Fibroblast of lung (primary cell): ENCODE measurements at regions not wholly inside any gene's neighbourhood (a gene's known extent, or its start where the extent isn't known, plus 50 kb on each side); places are given as distances from the start of the nearest gene placed in this dataset.

Experiments
- DNase-seq, 2 donors: peaks; one replicate each; pipeline versions ENCODE4 v3.0.0 to v3.0.0-alpha.2; 2010; ENCODE audit warnings: low read depth in 2 of 2
- H2AFZ ChIP-seq: 2 replicates; pipeline ENCODE4 v1.5.1; 2012; ENCODE audit warnings: low read length, control low read depth, inconsistent platforms
- H3K27ac ChIP-seq: 2 replicates; pipeline ENCODE4 v1.5.1; 2011; ENCODE audit warnings: low read length, control low read depth; ENCODE audit not compliant: insufficient read depth
- H3K27me3 ChIP-seq: 2 replicates; pipeline ENCODE4 v1.5.1; 2011; ENCODE audit warnings: mild to moderate bottlenecking, low read length; ENCODE audit not compliant: control insufficient read depth, insufficient read depth
- H3K36me3 ChIP-seq: 2 replicates; pipeline ENCODE4 v1.5.1; 2011; ENCODE audit warnings: low read length; ENCODE audit not compliant: control insufficient read depth, insufficient read depth
- H3K4me1 ChIP-seq: 2 replicates; pipeline ENCODE4 v1.5.1; 2011; ENCODE audit warnings: low read length; ENCODE audit not compliant: control insufficient read depth, insufficient read depth; ENCODE audit errors: extremely low read depth
- H3K4me2 ChIP-seq: 2 replicates; pipeline ENCODE4 v1.5.1; 2011; ENCODE audit warnings: low read length, control low read depth; ENCODE audit not compliant: insufficient read depth; ENCODE audit errors: extremely low read depth
- H3K4me3 ChIP-seq, 4 experiments: fragments of 200-600 bp in 1 of 4; sonication (generic) in 1 of 4; replicated peaks in 1 of 4; 2 replicates each; pipeline ENCODE4 v1.5.1; 2011 to 2016; ENCODE audit warnings: low read length in 4 of 4, low read depth in 3 of 4, mild to moderate bottlenecking in 3 of 4, control low read depth in 2 of 4, inconsistent platforms in 1 of 4, mixed read lengths in 1 of 4; ENCODE audit not compliant: insufficient read depth in 1 of 4; ENCODE audit errors: control extremely low read depth in 1 of 4
- H3K79me2 ChIP-seq: 2 replicates; pipeline ENCODE4 v1.5.1; 2012; ENCODE audit warnings: mild to moderate bottlenecking, low read length, inconsistent platforms; ENCODE audit not compliant: control insufficient read depth, insufficient read depth
- H3K9ac ChIP-seq: 2 replicates; pipeline ENCODE4 v1.5.1; 2011; ENCODE audit warnings: mild to moderate bottlenecking, low read length, control low read depth; ENCODE audit not compliant: insufficient read depth
- H3K9me3 ChIP-seq: 2 replicates; pipeline ENCODE4 v1.5.1; 2012; ENCODE audit warnings: low read depth, low read length; ENCODE audit not compliant: control insufficient read depth, insufficient read depth
- H4K20me1 ChIP-seq: 2 replicates; pipeline ENCODE4 v1.5.1; 2011; ENCODE audit warnings: low read length; ENCODE audit not compliant: control insufficient read depth, insufficient read depth; ENCODE audit errors: extremely low read depth
- CTCF ChIP-seq, 2 donors: IDR thresholded peaks in 1 of 2; conservative IDR thresholded peaks in 1 of 2; 1 replicate in 1 of 2; 2 replicates in 1 of 2; pipeline ENCODE4 v1.5.1; 2011 to 2012; ENCODE audit warnings: low read length in 2 of 2, control low read depth in 1 of 2, inconsistent platforms in 1 of 2, low read depth in 1 of 2, mild to moderate bottlenecking in 1 of 2
- EZH2 ChIP-seq: IDR thresholded peaks from 2 replicates; pipeline ENCODE4 v1.5.1; 2012; ENCODE audit warnings: low read length, control low read depth, mild to moderate bottlenecking; ENCODE audit errors: missing control alignments

- H3K4me3 ChIP-seq = no peak overlapping the region
- no peak for DNase-seq
- no peak overlapping the region for H3K4me2 ChIP-seq
- TF ChIP-seq EZH2 = no peak
- no peak for TF ChIP-seq CTCF (conservative IDR thresholded peaks at IDR 0.05 in 1 of 2, IDR thresholded peaks at IDR 0.05 in 1 of 2; ENCODE audit: low read depth in 1 of 2, low read length in 2 of 2)
- no peaks in the 10 kb centered on the region for H3K4me1 ChIP-seq
- H3K79me2 ChIP-seq = no peaks in the 10 kb centered on the region
- H2AFZ ChIP-seq = no peak overlapping the region
- H3K27ac ChIP-seq = no peak overlapping the region
- H3K27me3 ChIP-seq = no peaks in the 10 kb centered on the region
- no peak overlapping the region for H3K9ac ChIP-seq
- no peaks in the 10 kb centered on the region for H3K36me3 ChIP-seq
- no peaks in the 10 kb centered on the region for H4K20me1 ChIP-seq
- no peaks in the 10 kb centered on the region for H3K9me3 ChIP-seq
Observed at GRCh38 chr22:49413551-49413950, 414.1 kb downstream of the BRD1 start.

GRCh38 chr22:49413146-49413545 is 414.5 kb downstream of the BRD1 start:
- H3K27ac ChIP-seq = no peak overlapping the region
- H3K4me3 ChIP-seq = no peak overlapping the region

GRCh38 chr22:49412236-49412635 is 415.4 kb downstream of the BRD1 start:
- Histone ChIP-seq H3K36me3 (no peaks in the 10 kb centered on the region), H3K4me2 (no peak overlapping the region), H4K20me1 (no peaks in the 10 kb centered on the region), H3K27ac (no peak overlapping the region), H3K9me3 (no peaks in the 10 kb centered on the region), H3K9ac (no peak overlapping the region), H3K27me3 (no peaks in the 10 kb centered on the region), H2AFZ (no peak overlapping the region), H3K4me3 (no peak overlapping the region), H3K4me1 (no peaks in the 10 kb centered on the region), H3K79me2 (no peaks in the 10 kb centered on the region)
- no peak for TF ChIP-seq EZH2
- TF ChIP-seq CTCF (conservative IDR thresholded peaks at IDR 0.05 in 1 of 2, IDR thresholded peaks at IDR 0.05 in 1 of 2; ENCODE audit: low read depth in 1 of 2, low read length in 2 of 2) = no peak
- no peak for DNase-seq

More at GRCh38 chr22:49413146-49413545, 414.5 kb downstream of the BRD1 start:
- Histone ChIP-seq H3K36me3 (no peaks in the 10 kb centered on the region), H4K20me1 (no peaks in the 10 kb centered on the region), H3K79me2 (no peaks in the 10 kb centered on the region), H3K27me3 (no peaks in the 10 kb centered on the region), H3K9me3 (no peaks in the 10 kb centered on the region), H3K4me1 (no peaks in the 10 kb centered on the region), H2AFZ (no peak overlapping the region), H3K4me2 (no peak overlapping the region), H3K9ac (no peak overlapping the region)
- no peak for DNase-seq
- TF ChIP-seq EZH2 (no peak), CTCF (conservative IDR thresholded peaks at IDR 0.05 in 1 of 2, IDR thresholded peaks at IDR 0.05 in 1 of 2; ENCODE audit: low read depth in 1 of 2, low read length in 2 of 2) (no peak)
